CD4-positive, alpha-beta T cell treated with Interleukin-12 subunit alpha and Interleukin-12 subunit beta, for 1 hour (primary cell): ENCODE measurements at regions not wholly inside any gene's neighbourhood (a gene's known extent, or its start where the extent isn't known, plus 50 kb on each side); places are given as distances from the start of the nearest gene placed in this dataset.

Experiments used
- DNase-seq: peaks from one replicate; pipeline ENCODE4 v3.0.0-alpha.2; 2020

DNA sequence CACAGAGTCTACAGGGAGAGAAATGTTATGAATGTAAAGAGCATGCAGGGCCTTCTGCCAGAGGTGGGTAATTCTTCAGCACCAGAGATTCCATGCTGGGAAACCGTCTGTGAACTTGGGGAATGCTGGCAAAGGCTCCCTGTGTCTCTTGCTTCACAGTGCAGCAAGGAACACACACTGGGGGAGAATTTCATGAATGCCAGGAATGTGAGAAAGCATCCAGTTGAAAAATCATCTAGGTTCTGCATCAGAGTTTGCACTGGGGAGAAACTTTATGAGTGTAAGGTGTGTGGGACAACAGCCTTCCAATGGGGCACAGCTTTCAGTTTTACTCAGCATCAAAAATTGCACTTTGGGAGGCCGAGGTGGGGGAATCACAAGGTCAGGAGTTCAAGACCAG lies 224.3 kb upstream of the IGFBP3 start:
- no peak for DNase-seq

DNA sequence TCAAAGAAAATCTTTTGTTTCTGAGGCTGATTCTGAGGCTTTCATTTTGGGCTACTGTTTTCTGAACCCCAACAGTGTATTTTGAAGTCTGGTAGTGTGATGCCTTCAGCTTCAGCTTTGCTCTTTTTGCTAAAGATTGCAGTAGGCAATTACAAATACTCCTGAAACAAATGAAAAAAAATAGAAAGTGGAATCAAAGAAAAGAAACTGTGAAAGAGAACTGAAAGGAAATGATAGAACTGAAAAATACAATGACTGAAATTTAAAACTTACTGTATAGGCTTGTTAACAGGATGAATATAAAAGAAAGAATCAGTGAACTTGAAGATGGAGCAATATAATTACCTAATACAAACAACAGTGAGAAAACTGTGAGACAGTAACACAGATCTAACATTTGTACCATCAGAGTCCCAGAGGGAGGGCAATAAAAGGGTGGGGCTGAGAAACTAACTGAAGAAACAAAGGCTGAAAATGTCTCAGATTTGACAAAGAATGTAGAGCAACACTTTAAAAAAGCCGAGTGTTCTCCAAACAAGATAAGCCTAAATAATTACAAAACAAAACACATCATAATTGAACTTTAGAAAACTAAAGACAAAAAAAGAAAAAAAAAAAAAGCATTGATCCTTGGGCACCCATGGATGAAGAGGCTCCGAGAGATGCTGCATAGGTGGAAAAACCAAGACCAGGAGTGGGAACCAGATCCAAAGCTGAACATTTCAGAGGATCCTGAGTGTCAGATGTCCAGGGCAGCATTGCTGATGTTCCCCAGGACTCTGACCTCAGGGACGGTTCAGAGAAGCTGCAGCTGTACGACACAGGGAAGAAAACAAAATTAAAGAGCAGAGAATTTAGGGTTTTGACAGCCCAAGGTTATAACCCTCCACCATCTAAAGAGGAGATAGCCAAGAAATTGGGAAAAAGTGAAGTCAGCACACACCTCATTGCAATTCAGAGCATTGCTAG lies 223.2 kb upstream of the IGFBP3 start:
- DNase-seq, result no peak

DNA sequence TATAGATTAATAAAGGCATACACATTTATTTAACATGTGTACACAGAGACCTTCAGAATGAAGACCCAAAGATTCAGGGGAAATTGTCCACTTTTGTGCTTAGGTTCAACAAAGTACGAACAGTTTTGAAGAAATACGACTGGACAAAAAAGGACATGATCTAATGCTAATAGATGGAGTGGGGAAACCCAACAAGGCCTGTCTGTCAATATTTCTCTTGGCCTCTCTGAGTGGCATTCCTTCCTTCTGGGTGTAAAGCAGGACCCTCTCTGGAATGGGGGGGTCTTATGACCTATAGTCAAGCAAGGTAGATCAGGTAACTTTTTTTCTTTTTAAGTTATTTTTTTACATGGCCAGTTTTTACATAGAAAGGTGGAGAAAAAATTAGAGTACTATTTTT lies 222.3 kb upstream of the IGFBP3 start:
- no peak for DNase-seq

DNA sequence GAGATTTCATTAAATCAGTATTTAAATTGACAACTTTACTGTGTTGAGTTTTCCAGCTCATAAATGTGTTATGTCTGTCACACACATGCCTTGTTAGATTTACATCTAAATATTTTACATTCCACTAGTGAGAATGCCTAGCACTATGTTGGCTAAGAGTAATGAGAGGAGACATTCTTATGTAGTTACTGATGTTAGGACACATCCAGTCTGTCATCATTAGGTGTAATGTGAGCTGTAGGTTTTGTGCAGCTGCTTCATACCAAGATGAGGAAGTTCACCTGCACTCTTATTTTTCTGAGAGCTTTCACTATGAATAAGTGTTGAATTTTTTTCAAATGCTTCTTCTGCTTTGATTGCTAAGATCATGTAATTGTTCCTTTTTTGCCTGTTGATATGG lies 218.0 kb upstream of the IGFBP3 start:
- DNase-seq, result no peak

DNA sequence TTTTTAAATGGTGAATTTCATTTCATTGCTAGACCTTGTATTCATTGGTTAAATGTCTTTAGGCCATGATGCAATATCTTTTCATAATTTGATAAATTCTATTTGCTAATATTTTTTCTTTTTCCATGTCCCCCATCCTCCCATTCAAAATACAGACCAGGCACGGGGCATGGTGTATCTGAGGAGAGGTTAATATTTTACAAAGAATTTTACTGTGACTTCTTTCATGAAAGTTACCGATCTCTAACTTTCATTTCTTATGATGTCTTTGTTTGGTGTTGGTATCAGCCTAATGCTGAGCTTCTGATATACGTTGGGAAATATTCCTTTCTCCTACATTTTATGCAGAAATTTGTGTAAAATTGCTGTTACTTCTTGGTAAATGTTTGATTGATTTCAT lies 216.7 kb upstream of the IGFBP3 start:
- DNase-seq, result no peak

DNA sequence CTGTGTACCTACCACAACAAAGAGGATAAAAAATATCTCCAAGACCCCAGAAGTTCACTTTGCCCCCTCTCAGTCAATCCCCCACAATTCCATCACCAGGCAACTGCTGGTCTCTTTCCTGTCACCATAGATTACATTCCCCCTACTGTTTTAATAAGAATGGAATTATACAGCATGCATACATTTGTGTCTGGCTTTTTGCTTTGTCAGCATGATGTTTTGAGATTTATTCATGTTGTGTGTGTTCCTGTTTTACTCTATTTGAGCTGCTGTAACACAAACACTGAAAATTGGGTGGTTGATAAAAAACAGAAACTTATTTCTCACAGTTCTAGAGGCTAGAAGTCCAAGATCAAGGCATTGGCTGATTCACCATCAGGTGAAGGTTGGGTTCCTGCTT lies 214.5 kb upstream of the IGFBP3 start:
- DNase-seq, result no peak

DNA sequence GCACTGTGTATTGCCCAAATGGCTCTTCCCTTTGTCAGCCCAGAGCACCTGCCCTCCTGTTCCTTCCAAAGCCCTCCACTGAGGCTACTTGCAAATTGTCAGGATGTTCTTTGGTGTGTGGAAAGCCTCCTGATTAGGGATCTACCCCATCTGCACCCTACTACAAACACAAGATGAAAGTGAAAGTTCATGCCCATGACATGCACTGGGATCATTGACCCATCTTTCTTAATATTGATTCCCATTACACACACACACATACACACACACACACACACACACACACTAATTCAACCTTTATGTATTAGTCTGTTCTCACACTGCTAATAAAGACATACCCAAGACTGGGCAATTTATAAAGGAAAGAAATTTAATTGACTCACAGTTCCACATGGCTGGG lies 213.7 kb upstream of the IGFBP3 start:
- no peak for DNase-seq

DNA sequence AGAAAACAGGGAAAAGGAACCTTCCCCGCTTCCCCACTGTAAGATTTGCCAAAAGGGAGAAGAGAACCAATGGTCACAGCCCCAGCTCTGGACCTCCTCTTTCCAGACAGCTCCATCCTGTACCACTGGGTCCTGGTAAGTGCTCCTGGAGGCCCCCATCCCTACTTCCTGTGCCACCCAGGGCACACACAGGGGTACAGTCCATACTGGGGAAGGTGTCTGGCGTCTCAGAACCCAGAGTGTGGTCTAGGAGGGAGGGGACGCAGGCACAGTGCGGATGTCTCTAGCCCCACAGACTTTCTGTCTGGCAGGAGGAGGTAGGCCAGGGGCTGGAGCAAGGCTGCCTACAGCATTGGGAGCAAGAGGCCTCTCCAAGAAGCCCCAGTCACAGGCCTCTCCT lies 213.3 kb upstream of the IGFBP3 start:
- no peak for DNase-seq

DNA sequence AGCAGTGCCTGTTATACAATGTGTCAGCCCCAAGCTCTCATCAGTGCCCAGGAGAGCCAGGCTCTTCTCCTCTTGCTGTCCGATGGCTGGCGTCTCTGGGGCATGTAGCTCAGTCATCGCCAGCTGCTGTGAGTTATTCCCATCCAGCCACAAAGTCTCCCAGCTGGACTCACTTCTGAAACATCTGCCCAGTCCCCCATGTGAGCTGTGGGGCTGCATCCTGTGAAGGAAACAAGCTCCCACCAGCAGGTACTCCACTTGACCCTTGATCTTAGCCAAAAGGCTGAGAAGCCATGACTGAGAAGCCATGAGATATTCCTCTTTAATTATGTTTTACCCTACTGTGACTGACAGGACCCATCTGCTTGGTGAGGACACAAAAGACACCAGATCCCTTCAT lies 212.7 kb upstream of the IGFBP3 start:
- no peak for DNase-seq

DNA sequence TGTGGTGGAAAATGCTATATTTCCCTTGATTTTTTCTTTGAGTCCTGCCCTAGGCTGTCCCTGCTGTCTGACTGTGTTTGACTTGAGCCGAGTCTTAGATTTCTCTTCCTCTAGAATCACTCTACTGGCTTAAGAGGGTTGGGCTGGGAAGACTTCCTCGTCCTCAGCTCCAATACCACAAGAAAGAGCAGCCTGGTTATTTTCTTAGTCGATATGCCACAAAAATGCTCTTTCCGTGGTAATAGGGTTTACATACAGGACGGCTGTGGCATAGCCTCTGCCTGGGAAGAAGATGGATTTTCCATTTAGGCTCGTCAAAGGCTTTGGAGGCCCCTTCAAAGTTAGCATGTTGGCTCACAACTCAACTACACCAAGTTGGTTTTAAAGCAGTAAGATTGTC lies 212.0 kb upstream of the IGFBP3 start:
- no peak for DNase-seq

DNA sequence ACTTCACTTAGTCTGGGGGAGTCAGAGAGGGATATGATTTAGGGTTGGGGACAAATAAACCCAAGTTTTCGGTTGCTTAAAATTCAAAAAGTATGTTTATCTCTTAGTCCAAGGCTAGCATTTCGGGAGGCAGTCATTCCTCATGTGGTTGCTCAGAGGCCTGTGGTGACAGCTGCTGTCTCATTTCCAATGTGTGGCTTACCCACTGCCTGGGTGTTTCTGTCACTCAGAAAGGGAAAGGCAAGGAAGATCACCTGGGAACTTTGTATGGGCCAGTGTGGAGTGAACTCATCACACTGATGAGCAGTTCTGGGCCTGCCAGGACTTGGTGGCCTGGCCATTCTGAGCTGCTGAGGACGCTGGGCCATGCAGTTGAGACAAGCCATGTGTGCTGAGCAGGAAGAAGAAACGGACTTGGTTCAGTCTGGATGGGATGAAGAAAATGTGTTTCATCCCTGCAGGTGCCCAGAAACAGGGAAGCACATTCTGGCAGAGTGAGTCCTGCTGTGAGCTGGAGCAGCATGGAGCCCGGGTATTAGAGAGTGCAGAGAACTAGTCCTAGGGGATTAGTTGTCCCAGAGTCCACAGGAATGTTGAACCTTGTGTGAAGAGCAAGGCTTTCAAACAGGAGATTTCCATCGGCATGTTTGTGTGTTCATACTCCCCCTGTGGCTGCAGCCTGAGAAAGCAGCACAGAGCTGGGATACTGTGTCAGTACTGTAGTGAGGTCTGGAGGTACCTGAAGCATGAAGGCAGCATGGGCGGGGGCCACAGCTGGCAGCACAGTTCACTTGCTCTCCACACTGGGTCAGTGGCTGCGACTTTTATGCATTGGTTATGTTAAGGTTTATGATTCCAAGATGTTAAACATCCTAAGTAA lies 211.1 kb upstream of the IGFBP3 start:
- no peak for DNase-seq

DNA sequence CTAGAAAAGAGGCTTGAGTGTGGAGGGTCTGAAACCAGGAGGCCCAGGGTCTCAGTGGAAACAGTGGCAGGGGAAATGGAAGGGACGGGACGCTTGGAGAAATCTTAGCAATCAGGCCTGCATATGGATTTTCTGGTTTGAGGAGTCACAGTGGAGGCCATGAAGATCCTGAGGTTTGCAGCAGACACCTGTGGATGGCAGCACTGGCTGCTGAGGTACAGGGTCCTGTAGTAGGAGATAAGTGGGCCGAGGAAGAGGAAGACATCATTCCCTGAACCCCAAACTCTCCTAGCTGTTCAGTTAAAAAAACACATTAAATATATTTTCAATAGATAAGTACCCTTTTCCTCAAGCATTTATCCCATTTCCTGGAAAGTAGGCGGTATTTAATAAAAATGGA lies 208.8 kb upstream of the IGFBP3 start:
- DNase-seq, result no peak

DNA sequence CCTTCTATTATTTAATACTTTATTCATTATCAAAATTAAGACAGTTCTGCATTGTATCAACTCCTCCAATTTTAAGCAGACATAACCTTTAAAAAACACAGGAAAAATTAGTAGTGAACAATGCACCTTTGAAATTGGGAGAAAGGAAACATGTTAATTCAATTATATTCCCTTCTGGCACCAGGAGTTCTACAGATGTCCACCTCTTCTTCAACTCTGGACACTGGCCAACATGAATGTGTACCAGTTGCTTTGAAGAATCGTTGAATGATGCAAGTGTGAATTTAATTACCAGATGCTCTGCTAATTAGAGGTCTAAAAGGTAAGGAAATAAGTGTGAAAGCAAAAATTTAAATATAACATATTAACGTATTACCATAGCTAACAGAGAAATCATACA lies 206.7 kb upstream of the IGFBP3 start:
- DNase-seq, result no peak

DNA sequence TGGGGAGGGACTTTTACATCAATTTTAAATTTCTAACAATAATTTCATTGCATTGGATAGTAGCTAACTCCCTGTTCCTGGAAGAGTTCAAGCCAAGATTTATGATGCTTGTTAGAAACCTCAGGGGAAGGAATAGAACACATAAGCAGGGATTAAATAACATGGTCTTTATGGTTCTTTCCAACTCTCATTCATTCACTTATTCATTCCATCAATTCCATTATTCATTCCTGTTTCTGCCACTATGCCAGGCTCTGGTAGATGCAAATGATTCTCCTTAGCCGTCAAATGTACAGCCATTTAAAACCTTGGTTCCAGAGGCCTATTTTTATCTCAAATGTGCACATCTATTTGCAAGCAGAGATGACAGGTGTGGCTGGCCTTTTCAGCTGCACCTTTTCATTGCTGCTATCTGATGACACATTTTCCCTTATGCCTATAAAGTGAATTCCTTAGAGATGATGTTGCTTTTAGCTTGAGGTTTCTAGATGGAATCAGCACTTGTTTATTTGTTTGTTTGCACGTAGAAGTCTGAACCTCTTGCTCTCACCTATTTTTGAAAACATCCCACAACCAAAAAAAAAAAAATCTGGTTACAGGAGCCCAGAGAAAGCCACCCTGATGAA lies 205.7 kb upstream of the IGFBP3 start:
- DNase-seq, result no peak

DNA sequence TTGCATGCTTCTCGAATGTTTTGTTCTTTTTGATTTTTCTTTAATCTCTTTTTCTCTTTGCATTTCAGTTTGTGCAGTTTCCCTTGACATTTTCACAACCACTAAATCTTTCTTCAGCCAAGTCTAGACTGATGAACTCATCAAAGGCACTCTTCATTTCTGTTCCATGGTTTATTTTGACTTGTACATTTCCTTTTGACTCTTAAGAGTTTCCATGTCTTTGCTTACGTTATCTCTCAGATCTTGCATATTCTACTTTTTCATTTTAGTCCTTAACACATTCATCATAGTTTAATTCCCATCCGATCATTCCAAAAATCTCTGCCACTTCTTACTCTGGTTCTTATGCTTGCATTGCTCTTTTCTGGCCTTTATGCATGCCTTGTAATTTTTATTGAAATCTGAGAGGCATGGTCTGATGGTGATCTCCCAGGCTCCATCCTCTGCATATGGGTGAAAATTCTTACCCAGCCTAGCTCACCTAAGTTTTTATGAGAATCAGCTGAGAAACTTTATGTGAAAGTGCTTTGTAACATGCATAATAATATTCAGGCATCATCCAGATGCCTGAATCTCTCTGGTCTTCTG lies 202.8 kb upstream of the IGFBP3 start:
- no peak for DNase-seq

DNA sequence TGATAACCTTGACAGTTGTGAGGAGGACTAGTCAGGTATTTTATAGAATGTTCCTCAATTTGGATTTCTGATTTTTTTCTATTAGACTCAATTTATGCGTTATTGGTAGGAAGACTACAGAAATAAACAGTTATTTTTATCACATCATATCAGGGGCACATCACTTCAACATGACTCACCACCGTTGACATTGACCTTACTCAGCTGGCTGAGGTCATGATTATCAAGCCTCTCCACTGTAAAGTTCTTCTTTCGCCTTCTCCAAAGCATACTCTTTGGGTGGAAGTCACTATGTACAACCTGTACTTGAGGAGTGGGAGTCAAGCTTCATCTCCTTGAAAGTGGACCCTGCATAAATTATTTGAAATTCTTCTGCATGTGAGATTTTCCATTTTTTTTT lies 194.3 kb upstream of the IGFBP3 start:
- DNase-seq, result no peak

DNA sequence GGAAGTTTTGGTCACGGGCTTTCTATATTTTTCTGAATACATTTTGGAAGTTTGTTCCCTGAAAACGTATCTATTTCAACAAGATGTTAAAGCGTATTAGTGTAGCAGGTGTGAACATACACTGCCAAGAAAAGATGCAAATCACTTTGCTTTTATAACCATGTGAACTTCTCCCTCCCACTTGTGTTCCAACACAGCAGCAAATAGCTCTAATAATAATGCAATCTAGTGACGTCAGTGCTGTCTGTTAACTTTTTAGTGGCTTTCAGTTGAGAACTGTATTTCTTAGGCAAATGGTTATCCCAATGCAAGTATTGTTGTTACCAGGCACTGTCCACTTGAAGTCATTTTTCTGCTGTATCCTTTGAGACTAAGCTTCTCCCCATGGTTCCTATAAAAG lies 188.4 kb upstream of the IGFBP3 start:
- DNase-seq, result no peak

DNA sequence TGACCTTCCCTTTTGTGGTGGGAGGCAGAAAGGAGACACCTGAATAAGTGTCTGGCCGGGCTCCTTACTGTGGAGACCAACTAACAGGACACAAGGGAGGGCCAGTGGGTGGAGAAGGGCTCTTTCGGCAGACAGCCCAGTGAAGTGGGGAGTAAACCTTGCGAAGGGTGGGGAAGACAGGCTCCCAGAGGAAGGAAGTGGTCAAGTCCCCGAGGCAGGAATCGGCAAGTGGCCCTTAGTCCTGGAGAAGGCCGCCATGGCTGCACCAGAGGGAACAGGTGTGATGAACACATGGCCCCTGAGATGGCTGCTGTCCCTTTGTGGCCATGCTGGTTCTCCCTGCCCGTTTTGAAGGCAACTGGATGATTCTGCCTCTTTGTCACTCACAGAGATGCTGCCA lies 187.2 kb upstream of the IGFBP3 start:
- no peak for DNase-seq

DNA sequence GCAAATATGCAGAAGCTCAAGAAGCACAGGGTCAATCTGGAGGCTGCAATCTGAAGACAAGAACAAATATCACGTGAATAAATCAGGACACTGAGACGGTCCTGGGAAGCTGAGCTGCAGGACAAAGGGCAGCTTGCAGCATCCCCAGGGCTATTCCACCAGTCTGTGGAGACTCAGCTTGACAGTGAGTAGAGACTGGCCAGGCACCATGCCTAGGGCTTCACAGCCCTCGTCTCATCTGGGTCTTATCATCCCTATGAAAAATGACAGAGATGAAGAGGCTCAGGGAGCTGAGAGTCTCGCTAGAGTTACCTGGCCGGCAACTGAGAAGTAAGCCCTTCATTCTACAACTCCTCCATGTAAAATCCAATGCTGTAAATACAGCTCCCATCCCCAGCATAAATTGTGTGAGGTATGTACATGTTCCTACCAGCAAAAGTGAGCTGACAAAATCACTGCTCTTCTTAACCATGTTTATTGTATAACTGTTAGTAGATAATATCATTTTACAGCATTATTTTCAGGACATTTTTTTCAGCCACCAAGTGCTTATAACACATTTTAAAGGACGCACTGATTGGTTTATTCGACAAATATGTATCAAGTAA lies 186.6 kb upstream of the IGFBP3 start:
- DNase-seq, result no peak

DNA sequence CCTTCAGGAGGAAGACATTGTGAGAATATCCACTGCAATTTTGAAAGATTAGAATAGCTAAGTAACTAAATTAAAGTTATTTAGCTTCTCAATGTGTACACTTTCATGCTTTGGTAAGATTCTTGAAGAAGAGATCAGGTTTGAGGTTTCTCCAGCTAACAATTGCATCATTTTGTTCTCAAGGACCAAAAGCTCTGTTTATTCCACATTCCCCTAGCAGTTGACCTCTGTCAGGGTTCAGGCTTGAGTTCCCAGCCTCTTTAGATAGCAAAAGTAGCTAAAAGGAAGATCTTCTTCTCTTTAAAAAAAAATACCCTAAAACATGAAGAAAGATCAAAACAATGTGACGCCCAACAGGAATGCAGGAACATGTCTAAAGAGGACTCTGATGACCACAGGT lies 179.4 kb upstream of the IGFBP3 start:
- no peak for DNase-seq

DNA sequence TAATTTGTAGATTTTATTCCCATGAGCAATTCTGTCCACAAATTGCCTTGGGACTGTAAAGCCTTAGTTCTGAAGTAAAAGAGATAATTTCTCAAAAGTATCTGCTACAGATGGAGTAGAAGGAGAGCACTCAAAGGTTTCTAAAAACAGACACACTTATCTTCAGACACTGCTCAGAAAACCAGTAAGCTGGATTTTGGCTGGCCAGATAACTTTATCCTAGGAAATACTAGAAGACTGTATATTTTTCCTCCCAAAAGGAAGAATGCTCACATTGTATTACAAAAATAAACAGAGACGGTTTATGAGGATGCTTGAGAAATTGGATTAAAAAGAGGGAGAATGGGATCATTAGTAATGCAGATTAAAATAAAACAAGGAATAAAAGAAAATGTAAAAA lies 178.0 kb upstream of the IGFBP3 start:
- no peak for DNase-seq

DNA sequence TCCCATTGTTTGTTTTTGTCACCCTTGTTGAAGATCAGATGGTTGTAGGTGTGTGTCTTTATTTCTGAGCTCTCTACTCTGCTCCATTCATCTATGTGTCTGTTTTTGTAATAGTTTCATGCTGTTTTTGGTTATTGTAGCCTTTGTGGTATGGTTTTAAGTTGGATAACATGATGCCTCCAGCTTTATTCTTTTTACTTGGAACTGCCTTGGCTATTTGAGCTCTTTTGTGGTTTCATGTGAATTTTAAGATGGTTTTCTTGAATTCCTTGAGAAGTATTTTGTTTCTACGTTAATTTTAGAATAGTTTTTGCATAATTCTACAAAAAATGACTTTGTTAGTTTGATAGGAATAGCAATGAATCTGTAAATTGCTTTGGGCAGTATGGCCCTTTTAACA lies 170.0 kb upstream of the IGFBP3 start:
- no peak for DNase-seq

DNA sequence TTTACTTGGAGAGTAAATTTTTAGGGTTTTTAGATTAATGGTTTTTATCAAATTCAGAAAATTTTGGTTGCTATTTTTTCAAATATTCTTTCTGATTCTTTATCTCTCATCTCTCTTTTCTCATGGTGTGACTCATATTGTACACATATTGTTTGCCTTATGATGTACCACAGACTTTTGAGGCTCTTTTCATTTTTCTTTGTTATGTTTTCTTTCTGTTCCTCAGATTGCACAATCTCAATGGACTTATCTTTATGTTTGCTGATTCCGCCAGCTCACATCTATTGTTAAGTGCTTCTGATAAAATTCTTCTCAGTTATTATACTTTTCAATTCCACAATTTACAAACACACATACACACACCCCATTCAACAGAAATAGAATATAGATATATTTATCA lies 168.2 kb upstream of the IGFBP3 start:
- DNase-seq, result no peak
